Lung (tissue), 11 donors: ENCODE measurements at regions not wholly inside any gene's neighbourhood (a gene's known extent, or its start where the extent isn't known, plus 50 kb on each side); places are given as distances from the start of the nearest gene placed in this dataset.

ENCODE experiments used
- ATAC-seq: fragments of 200-7000 bp; cut with Tn5 transposase; one replicate; pipeline ENCODE4 v1.9.1; 2020; ENCODE audit warnings: moderate number of reproducible peaks; ENCODE audit not compliant: insufficient read depth, low FRiP score
- DNase-seq, 3 donors: peaks; one replicate each; pipeline ENCODE4 v3.0.0-alpha.2; 2013 to 2017
- H3K27ac ChIP-seq, 2 donors: one replicate each; pipeline ENCODE4 v1.5.1; 2013; ENCODE audit warnings: mild to moderate bottlenecking in 2 of 2, moderate library complexity in 2 of 2, control low read depth in 1 of 2, inconsistent platforms in 1 of 2, low read depth in 1 of 2, low read length in 1 of 2
- H3K27me3 ChIP-seq, 3 donors: one replicate each; pipeline ENCODE4 v1.5.1; 2013; ENCODE audit warnings: low read length in 2 of 3; ENCODE audit not compliant: control insufficient read depth in 3 of 3, insufficient read depth in 3 of 3
- H3K36me3 ChIP-seq, 4 donors: one replicate each; pipeline ENCODE4 v1.5.1; 2013; ENCODE audit warnings: low read length in 4 of 4, mild to moderate bottlenecking in 1 of 4, moderate library complexity in 1 of 4; ENCODE audit not compliant: control insufficient read depth in 4 of 4, insufficient read depth in 4 of 4
- H3K4me1 ChIP-seq, 5 donors: one replicate each; pipeline ENCODE4 v1.5.1; 2013; ENCODE audit warnings: low read length in 5 of 5, mild to moderate bottlenecking in 2 of 5, moderate library complexity in 1 of 5; ENCODE audit not compliant: control insufficient read depth in 5 of 5, insufficient read depth in 5 of 5
- H3K4me3 ChIP-seq: one replicate; pipeline ENCODE4 v1.5.1; 2013; ENCODE audit warnings: mild to moderate bottlenecking, control low read depth, moderate library complexity
- H3K9ac ChIP-seq, 2 donors: one replicate each; pipeline ENCODE4 v1.5.1; 2013; ENCODE audit warnings: low read length in 2 of 2, control low read depth in 1 of 2; ENCODE audit not compliant: insufficient read depth in 1 of 2
- H3K9me3 ChIP-seq, 4 donors: one replicate each; pipeline ENCODE4 v1.5.1; 2013; ENCODE audit warnings: low read length in 3 of 4, mild to moderate bottlenecking in 1 of 4, moderate library complexity in 1 of 4; ENCODE audit not compliant: control insufficient read depth in 4 of 4, insufficient read depth in 3 of 4
- WGBS, 2 donors: extraction: QIAGEN DNeasy Blood & Tissue Kit; methylation state at CpG; one replicate each; pipeline ENCODE4 v1.1.7; 2013; 5-methylcytosine and 5-hydroxymethylcytosine counted together
- TF ChIP-seq, protein P1 (sequence below): IDR thresholded peaks from 2 replicates; pipeline ENCODE4 v1.5.1; 2012; ENCODE audit warnings: mild to moderate bottlenecking; ENCODE audit errors: control extremely low read depth, extremely low read depth
- donor health status: control.
- donor health status: control.
- donor health status: Bipolar disorder and iron deficiency.
- donor health status: healthy.
- donor health status: DM: yes; HTN: yes; CAD: no.

DNA sequence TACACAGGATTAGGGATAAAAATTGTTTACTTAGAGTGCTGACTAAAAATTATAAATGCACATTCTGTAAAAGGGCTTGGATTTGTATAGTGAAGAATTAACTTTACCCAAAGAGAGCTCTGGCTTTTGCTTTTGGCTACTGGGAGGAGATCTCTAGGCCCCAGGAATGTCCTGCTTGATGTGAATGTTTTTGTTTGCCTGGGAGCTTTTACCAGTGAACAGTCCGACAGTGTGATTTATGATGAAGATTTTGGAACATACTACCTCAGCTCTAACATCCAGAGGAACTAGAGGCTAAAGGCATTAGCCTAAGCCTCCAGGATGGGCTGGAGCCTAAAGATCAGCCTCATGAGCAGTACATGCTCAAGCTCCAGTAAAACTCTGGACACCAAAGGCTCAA, 103.7 kb upstream of the RFX3 start:
- TF ChIP-seq, protein P1, sequence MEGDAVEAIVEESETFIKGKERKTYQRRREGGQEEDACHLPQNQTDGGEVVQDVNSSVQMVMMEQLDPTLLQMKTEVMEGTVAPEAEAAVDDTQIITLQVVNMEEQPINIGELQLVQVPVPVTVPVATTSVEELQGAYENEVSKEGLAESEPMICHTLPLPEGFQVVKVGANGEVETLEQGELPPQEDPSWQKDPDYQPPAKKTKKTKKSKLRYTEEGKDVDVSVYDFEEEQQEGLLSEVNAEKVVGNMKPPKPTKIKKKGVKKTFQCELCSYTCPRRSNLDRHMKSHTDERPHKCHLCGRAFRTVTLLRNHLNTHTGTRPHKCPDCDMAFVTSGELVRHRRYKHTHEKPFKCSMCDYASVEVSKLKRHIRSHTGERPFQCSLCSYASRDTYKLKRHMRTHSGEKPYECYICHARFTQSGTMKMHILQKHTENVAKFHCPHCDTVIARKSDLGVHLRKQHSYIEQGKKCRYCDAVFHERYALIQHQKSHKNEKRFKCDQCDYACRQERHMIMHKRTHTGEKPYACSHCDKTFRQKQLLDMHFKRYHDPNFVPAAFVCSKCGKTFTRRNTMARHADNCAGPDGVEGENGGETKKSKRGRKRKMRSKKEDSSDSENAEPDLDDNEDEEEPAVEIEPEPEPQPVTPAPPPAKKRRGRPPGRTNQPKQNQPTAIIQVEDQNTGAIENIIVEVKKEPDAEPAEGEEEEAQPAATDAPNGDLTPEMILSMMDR, result no peak
- no peak overlapping the region for H3K9ac ChIP-seq
- H3K27ac ChIP-seq, result no peak overlapping the region
- WGBS, 2 donors, result 83 to 92% methylated on average over 1 of the region's 1 CpG
- ATAC-seq (no peak), DNase-seq (no peak)
- H3K4me3 ChIP-seq, result no peak overlapping the region
- H3K27me3 ChIP-seq, result no peaks in the 10 kb centered on the region
- peaks cover 0 to 9% (median 3%) of the 10 kb centered on the region in 4 donors for H3K9me3 ChIP-seq
- peaks cover 0 to 2% (median 0%) of the 10 kb centered on the region in 4 donors for H3K36me3 ChIP-seq
- no peaks in the 10 kb centered on the region for H3K4me1 ChIP-seq

GRCh38 chr9:3628239-3628638, 102.4 kb upstream of the RFX3 start:
- H3K9ac ChIP-seq, result no peak overlapping the region
- no peaks in the 10 kb centered on the region for H3K4me1 ChIP-seq
- H3K4me3 ChIP-seq, result no peak overlapping the region
- TF ChIP-seq, protein P1, result no peak
- peaks cover 0 to 2% (median 0%) of the 10 kb centered on the region in 4 donors for H3K36me3 ChIP-seq
- ATAC-seq, result no peak
- H3K27me3 ChIP-seq, result no peaks in the 10 kb centered on the region
- peaks cover 0 to 9% (median 3%) of the 10 kb centered on the region in 4 donors for H3K9me3 ChIP-seq
- H3K27ac ChIP-seq, result no peak overlapping the region
- DNase-seq, result no peak

DNA sequence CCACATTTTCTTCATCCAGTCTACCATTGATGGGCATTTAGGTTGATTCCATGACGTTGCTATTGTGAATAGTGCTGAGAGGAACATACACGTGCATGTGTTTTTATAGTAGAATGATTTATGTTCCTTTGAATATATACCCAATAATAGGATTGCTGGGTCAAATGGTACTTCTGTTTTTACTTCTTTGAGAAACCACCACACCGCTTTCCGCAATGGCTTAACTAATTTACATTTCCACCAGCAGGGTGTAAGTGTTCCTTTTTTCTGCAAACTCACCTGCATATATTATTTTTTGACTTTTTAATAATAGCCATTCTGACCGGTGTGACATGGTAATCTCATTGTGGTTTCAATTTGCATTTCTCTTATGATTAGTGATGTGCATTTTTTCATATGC, 82.2 kb upstream of the RFX3 start:
- Histone ChIP-seq H3K9me3 (peaks cover 0 to 2% (median 0%) of the 10 kb centered on the region in 4 donors), H3K4me3 (no peak overlapping the region), H3K36me3 (no peaks in the 10 kb centered on the region), H3K9ac (no peak overlapping the region), H3K27ac (no peak overlapping the region), H3K4me1 (no peaks in the 10 kb centered on the region), H3K27me3 (no peaks in the 10 kb centered on the region)
- TF ChIP-seq, protein P1, result no peak
- DNase-seq, result no peak
- no peak for ATAC-seq
- 76 to 85% methylated on average over 5 of the region's 5 CpGs for WGBS, 2 donors

DNA sequence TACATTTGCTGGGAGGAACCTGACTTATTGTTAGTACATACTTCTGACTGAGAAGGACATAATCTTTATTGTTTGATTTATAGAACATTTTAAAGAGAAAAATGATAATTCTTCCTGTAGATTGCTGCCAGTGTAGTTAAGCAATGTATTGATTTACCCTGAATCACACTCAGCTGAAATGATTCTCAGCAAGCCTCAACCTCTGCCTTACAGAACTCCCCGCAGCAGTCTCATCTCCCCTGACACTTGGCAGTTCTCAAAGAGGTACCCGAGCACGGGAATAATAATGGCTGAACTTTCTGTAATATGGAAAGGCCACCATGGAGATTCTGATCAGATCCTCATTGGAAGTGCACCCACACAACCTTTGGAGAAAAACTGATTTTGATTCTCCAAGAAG, 74.9 kb upstream of the RFX3 start:
- 90 to 91% methylated on average over 3 of the region's 3 CpGs for WGBS, 2 donors
- no peaks in the 10 kb centered on the region for H3K9me3 ChIP-seq
- H3K27ac ChIP-seq, result no peak overlapping the region
- TF ChIP-seq, protein P1, result no peak
- no peak overlapping the region for H3K4me3 ChIP-seq
- no peaks in the 10 kb centered on the region for H3K4me1 ChIP-seq
- no peaks in the 10 kb centered on the region for H3K36me3 ChIP-seq
- ATAC-seq (no peak), DNase-seq (no peak)
- H3K27me3 ChIP-seq, result peaks cover 0 to 2% (median 0%) of the 10 kb centered on the region in 3 donors
- no peak overlapping the region for H3K9ac ChIP-seq
